ENCODE measurements at regions not wholly inside any gene's neighbourhood (a gene's known extent, or its start where the extent isn't known, plus 50 kb on each side); places are given as distances from the start of the nearest gene placed in this dataset.

GRCh38 chr5:145588558-145588957 lies 246.6 kb downstream of the PRELID2 start:
- TF ChIP-seq POLR2A (IDR thresholded peaks at IDR 0.05; ENCODE audit: low read length) (no peak), RNF2 (IDR thresholded peaks at IDR 0.05; ENCODE audit: borderline replicate concordance, low read depth) (no peak), RARB (CRISPR knock-in tag; IDR thresholded peaks at IDR 0.05) (no peak)
- TF ChIP-seq, protein P1, sequence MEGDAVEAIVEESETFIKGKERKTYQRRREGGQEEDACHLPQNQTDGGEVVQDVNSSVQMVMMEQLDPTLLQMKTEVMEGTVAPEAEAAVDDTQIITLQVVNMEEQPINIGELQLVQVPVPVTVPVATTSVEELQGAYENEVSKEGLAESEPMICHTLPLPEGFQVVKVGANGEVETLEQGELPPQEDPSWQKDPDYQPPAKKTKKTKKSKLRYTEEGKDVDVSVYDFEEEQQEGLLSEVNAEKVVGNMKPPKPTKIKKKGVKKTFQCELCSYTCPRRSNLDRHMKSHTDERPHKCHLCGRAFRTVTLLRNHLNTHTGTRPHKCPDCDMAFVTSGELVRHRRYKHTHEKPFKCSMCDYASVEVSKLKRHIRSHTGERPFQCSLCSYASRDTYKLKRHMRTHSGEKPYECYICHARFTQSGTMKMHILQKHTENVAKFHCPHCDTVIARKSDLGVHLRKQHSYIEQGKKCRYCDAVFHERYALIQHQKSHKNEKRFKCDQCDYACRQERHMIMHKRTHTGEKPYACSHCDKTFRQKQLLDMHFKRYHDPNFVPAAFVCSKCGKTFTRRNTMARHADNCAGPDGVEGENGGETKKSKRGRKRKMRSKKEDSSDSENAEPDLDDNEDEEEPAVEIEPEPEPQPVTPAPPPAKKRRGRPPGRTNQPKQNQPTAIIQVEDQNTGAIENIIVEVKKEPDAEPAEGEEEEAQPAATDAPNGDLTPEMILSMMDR (IDR thresholded peaks at IDR 0.05), result no peak

Data from A549 (cell line).